AG04450 (cell line): ENCODE measurements at regions not wholly inside any gene's neighbourhood (a gene's known extent, or its start where the extent isn't known, plus 50 kb on each side); places are given as distances from the start of the nearest gene placed in this dataset.

Source experiments
- CTCF ChIA-PET: fragments of 300-600, 350-600 bp; formaldehyde crosslinking; extraction: SDS; loops from one replicate; lab custom pipeline; 2022; ENCODE audit warnings: antibody characterized with exemption, inconsistent platforms; lab: Charles Lee
- POLR2A ChIA-PET: fragments of 350-600 bp; formaldehyde crosslinking; extraction: SDS; loops from one replicate; lab custom pipeline; 2021; ENCODE audit warnings: antibody characterized with exemption, inconsistent platforms; lab: Yijun Ruan, JAX
- DNase-seq: peaks from one replicate; pipeline ENCODE4 v3.0.0-alpha.2; 2011; ENCODE audit warnings: low read depth, low spot score
- H3K27ac ChIP-seq: one replicate; pipeline ENCODE4 v1.5.1; 2012; ENCODE audit warnings: low read depth, low read length, control low read depth
- H3K27me3 ChIP-seq: one replicate; pipeline ENCODE4 v1.6.0; 2012; ENCODE audit warnings: low read length; ENCODE audit not compliant: control insufficient read depth, insufficient read depth
- H3K4me3 ChIP-seq: 2 replicates; pipeline ENCODE4 v1.5.1; 2011; ENCODE audit warnings: mild to moderate bottlenecking, low read depth, low read length, control low read depth
- H3K9me3 ChIP-seq: 2 replicates; pipeline ENCODE4 v1.5.1; 2012; ENCODE audit warnings: low read length; ENCODE audit not compliant: control insufficient read depth, insufficient read depth
- CTCF ChIP-seq: IDR thresholded peaks from 2 replicates; pipeline ENCODE4 v1.5.1; 2011; ENCODE audit warnings: low read depth, low read length, control low read depth, inconsistent platforms

GRCh38 chr22:49097966-49098365, 729.7 kb downstream of the BRD1 start:
- no peak for DNase-seq
- Histone ChIP-seq H3K9me3 (peaks cover 85% of the 10 kb centered on the region), H3K27me3 (no peaks in the 10 kb centered on the region), H3K4me3 (no peak overlapping the region), H3K27ac (no peak overlapping the region)
- POLR2A ChIA-PET: no interaction called here
- CTCF ChIA-PET: no interaction called here
- no peak for TF ChIP-seq CTCF

- POLR2A ChIA-PET: no interaction called here
Observed at GRCh38 chr22:49097171-49097925, 730.3 kb downstream of the BRD1 start.

DNA sequence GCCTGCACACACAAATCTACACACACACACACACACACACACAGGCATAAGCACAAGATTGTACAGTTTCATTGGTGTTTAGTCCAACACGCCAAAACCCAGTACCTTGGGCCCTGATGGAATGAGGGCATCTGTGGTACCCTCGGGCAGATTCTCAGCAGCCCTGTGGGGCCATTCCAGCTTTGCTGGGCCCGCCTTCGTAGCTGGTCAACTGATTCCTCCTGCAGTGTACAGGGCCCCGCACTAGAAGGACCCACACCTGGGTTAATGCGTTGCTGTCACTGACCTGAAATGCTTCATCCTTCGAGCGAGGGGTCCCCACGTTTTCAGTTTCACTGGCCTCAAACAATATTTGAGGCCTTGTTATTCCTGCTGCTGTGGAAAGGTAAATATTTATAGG, 731.2 kb downstream of the BRD1 start:
- Histone ChIP-seq H3K27me3 (no peaks in the 10 kb centered on the region), H3K27ac (no peak overlapping the region), H3K4me3 (no peak overlapping the region), H3K9me3 (peaks cover 87% of the 10 kb centered on the region)
- ChIA-PET POLR2A (no interaction called here), CTCF (no interaction called here)
- TF ChIP-seq CTCF: no peak
- DNase-seq: no peak

More at GRCh38 chr22:49097171-49097925, 730.3 kb downstream of the BRD1 start:
- no peaks in the 10 kb centered on the region for H3K27me3 ChIP-seq
- no peak overlapping the region for H3K27ac ChIP-seq
- TF ChIP-seq CTCF: no peak
- CTCF ChIA-PET: no interaction called here
- peaks cover 87% of the 10 kb centered on the region for H3K9me3 ChIP-seq
- no peak for DNase-seq
- H3K4me3 ChIP-seq: no peak overlapping the region

GRCh38 chr22:49095366-49095765, 732.3 kb downstream of the BRD1 start:
- TF ChIP-seq CTCF: no peak
- Histone ChIP-seq H3K4me3 (no peak overlapping the region), H3K27me3 (no peaks in the 10 kb centered on the region), H3K9me3 (peaks cover 87% of the 10 kb centered on the region), H3K27ac (no peak overlapping the region)
- ChIA-PET POLR2A (no interaction called here), CTCF (no interaction called here)
- DNase-seq: no peak

DNA sequence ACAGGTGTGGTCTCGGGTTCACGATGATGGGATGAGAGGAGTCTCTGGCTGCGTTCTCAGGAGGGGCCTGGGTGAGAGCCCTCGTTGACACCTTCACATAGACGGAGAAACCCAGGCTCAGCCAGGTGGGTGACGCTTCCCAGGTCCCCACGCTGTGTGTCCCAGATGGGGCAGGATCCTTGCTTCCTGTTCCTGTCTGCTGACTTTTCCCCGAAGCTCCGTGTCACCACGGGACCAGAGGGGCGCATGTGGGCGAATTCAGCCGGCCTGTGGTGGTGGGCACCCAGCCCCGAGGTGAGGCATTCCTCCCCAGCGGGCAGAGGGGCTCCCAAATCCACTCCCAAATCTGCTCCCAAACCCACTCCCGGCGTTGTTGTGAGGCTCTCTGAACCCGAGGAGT, 732.8 kb downstream of the BRD1 start:
- no peak overlapping the region for H3K27ac ChIP-seq
- ChIA-PET POLR2A (no interaction called here), CTCF (no interaction called here)
- TF ChIP-seq CTCF: no peak
- peaks cover 88% of the 10 kb centered on the region for H3K9me3 ChIP-seq
- no peak for DNase-seq
- H3K4me3 ChIP-seq: no peak overlapping the region
- no peaks in the 10 kb centered on the region for H3K27me3 ChIP-seq
